CD8-positive, alpha-beta memory T cell (primary cell): ENCODE measurements at regions not wholly inside any gene's neighbourhood (a gene's known extent, or its start where the extent isn't known, plus 50 kb on each side); places are given as distances from the start of the nearest gene placed in this dataset.

ENCODE experiments used
- CTCF ChIA-PET: fragments of 350-600 bp; sonication (Branson Sonifier 250); formaldehyde crosslinking; loops from one replicate; lab custom pipeline; 2021; ENCODE audit warnings: antibody characterized with exemption; lab: Charles Lee
- POLR2A ChIA-PET: fragments of 350-600 bp; sonication (Branson Sonifier 250); formaldehyde crosslinking; loops from one replicate; lab custom pipeline; 2021; ENCODE audit warnings: antibody characterized with exemption; lab: Charles Lee
- DNase-seq, 5 donors: peaks; one replicate each; pipeline versions ENCODE4 v3.0.0 to v3.0.0-alpha.2; 2020 to 2022; ENCODE audit warnings: mixed read lengths in 1 of 5
- H3K27ac ChIP-seq: one replicate; pipeline ENCODE4 v1.7.0; 2013; ENCODE audit warnings: low read depth, mild to moderate bottlenecking, low read length, moderate library complexity
- H3K27me3 ChIP-seq: 2 replicates; pipeline ENCODE4 v1.7.0; 2013; ENCODE audit warnings: low read length, mild to moderate bottlenecking; ENCODE audit not compliant: insufficient read depth, poor library complexity, severe bottlenecking
- H3K36me3 ChIP-seq: 2 replicates; pipeline ENCODE4 v1.7.0; 2013; ENCODE audit warnings: mild to moderate bottlenecking, low read length, moderate library complexity; ENCODE audit not compliant: insufficient read depth
- H3K4me1 ChIP-seq: 2 replicates; pipeline ENCODE4 v1.7.0; 2013; ENCODE audit warnings: mild to moderate bottlenecking, low read length, moderate library complexity; ENCODE audit not compliant: insufficient read depth
- H3K4me3 ChIP-seq: 2 replicates; pipeline ENCODE4 v1.7.0; 2013; ENCODE audit warnings: mild to moderate bottlenecking, low read length
- H3K9me3 ChIP-seq: 2 replicates; pipeline ENCODE4 v1.7.0; 2013; ENCODE audit warnings: mild to moderate bottlenecking, low read length
- H3K27ac Mint-ChIP-seq, 8 donors: one replicate each; pipeline ENCODE4 v1.8.0; 2020 to 2021; ENCODE audit warnings: mixed read lengths in 8 of 8, mild to moderate bottlenecking in 6 of 8, inconsistent platforms in 3 of 8, moderate library complexity in 3 of 8
- H3K27me3 Mint-ChIP-seq, 2 donors: one replicate each; pipeline ENCODE4 v1.8.0; 2020 to 2021; ENCODE audit warnings: mixed read lengths in 2 of 2, mild to moderate bottlenecking in 1 of 2, moderate library complexity in 1 of 2
- H3K36me3 Mint-ChIP-seq, 3 donors: one replicate each; pipeline ENCODE4 v1.8.0; 2020 to 2021; ENCODE audit warnings: mixed read lengths in 3 of 3, inconsistent platforms in 1 of 3, mild to moderate bottlenecking in 1 of 3
- H3K4me1 Mint-ChIP-seq, 3 donors: one replicate each; pipeline ENCODE4 v1.8.0; 2020 to 2021; ENCODE audit warnings: mixed read lengths in 3 of 3, inconsistent platforms in 1 of 3, mild to moderate bottlenecking in 1 of 3
- H3K4me3 Mint-ChIP-seq, 7 donors: one replicate each; pipeline ENCODE4 v1.8.0; 2020 to 2021; ENCODE audit warnings: mixed read lengths in 7 of 7, mild to moderate bottlenecking in 6 of 7, moderate library complexity in 4 of 7, inconsistent platforms in 2 of 7
- H3K9me3 Mint-ChIP-seq, 5 donors: one replicate each; pipeline ENCODE4 v1.8.0; 2020 to 2022; ENCODE audit warnings: mixed read lengths in 5 of 5, mild to moderate bottlenecking in 3 of 5, moderate library complexity in 2 of 5, inconsistent platforms in 1 of 5

DNA sequence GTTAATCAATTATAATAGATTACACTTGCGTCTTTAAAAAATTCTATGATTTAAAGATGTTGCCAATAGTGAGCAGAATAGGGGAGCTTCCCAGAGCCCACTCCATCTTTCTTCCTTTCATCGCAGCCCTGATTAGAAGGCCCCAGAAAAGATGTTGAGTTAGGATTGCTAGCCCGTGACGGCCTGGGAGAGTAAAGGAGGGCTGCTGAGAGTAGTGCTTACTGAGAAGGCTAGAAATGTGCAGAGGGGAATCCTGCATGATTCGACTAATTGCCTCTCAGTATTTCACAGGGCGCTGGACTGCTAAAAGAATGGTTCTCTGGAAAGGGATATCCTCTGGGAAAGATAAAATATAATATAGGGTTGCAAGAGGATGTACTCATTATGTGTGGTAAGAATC is 160.5 kb downstream of the C11orf87 start:
- Mint-ChIP-seq H3K4me1 (no peaks in the 10 kb centered on the region), H3K27ac (no peak overlapping the region), H3K27me3 (no peaks in the 10 kb centered on the region), H3K4me3 (no peak overlapping the region), H3K9me3 (peaks cover 0 to 3% (median 2%) of the 10 kb centered on the region in 5 donors), H3K36me3 (no peaks in the 10 kb centered on the region)
- no peak overlapping the region for H3K4me3 ChIP-seq
- DNase-seq: no peak
- no peaks in the 10 kb centered on the region for H3K36me3 ChIP-seq
- no peaks in the 10 kb centered on the region for H3K4me1 ChIP-seq
- no peaks in the 10 kb centered on the region for H3K9me3 ChIP-seq
- CTCF ChIA-PET: no interaction called here
- H3K27me3 ChIP-seq: no peaks in the 10 kb centered on the region
- POLR2A ChIA-PET: no interaction called here
- H3K27ac ChIP-seq: no peak overlapping the region

DNA sequence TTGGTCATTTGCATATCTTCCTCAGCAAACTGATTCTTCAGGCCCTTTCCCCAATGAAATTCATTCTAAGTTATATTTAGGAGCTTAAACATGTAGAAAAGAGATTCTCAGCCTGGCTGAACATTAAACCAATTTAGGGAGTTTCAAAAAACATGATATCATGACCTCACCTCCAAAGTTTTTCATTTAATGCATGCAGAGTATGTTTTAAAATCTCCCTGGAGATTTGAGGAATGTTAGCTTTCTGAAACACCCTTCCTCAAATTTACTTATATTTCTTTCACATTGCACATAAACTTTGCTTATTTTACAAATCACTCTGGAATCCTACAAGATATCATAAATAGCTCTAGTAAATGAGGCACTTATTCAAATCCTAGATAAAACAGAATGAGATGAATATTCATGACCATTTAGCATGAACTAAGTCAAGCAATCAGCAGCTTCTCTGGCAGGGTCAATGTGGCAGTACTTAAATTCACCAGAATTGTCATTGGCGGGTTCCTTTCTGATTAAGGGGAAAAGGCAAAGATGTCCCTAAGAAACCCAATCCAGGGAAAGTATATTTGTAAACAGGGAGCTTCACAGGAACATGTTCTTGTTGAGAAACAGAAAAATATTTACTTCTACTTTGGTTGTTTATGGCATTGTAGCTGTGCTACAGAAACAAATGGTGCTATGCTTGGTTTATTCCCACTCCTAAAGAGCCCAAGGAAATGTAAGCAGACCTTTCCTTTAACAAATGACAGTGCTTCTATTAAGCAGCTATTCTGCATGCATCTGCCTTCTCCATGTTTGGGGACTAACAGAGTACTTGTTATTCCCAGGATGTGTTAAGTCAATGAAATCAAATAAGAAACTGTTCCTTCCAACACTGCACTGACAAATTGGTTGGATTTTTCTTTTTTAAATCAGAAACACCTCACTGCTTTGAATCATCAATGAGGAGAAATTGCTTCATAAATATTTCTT is 162.3 kb downstream of the C11orf87 start:
- no peak overlapping the region for H3K27ac Mint-ChIP-seq
- CTCF ChIA-PET: no interaction called here
- H3K27me3 ChIP-seq: no peaks in the 10 kb centered on the region

DNA sequence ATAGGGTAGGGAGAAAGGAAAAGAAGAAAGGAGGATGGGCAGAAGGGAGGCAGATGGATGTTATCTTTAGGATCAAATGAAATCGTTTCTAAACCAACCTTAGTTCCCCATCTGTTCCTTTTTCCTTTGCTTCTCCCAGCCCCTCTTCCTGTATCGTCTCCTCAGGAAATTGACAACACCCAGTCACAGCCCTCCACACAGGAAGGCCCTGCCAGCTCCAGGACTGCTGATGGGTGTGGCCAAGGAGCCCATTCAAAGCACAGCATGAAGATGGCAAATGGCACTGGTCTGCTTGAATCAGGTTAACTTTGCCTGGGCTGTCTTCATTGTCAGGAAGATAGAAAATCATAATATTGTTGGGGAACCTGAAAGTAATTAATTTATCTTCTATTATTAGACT is 164.8 kb downstream of the C11orf87 start:
- no peak overlapping the region for H3K4me3 Mint-ChIP-seq
- no peaks in the 10 kb centered on the region for H3K27me3 Mint-ChIP-seq
- ChIA-PET CTCF (no interaction called here), POLR2A (no interaction called here)
- no peaks in the 10 kb centered on the region for H3K27me3 ChIP-seq
- H3K27ac ChIP-seq: no peak overlapping the region
- H3K4me3 ChIP-seq: no peak overlapping the region
- H3K4me1 Mint-ChIP-seq: no peaks in the 10 kb centered on the region
- no peaks in the 10 kb centered on the region for H3K4me1 ChIP-seq
- H3K27ac Mint-ChIP-seq: no peak overlapping the region
- H3K36me3 ChIP-seq: no peaks in the 10 kb centered on the region
- no peaks in the 10 kb centered on the region for H3K36me3 Mint-ChIP-seq
- no peaks in the 10 kb centered on the region for H3K9me3 ChIP-seq
- DNase-seq: no peak
- peaks cover 0 to 3% (median 2%) of the 10 kb centered on the region in 5 donors for H3K9me3 Mint-ChIP-seq

More for the DNA sequence above, 162.3 kb downstream of the C11orf87 start:
- Mint-ChIP-seq H3K9me3 (peaks cover 0 to 2% (median 2%) of the 10 kb centered on the region in 5 donors), H3K27me3 (no peaks in the 10 kb centered on the region), H3K36me3 (no peaks in the 10 kb centered on the region), H3K4me3 (no peak overlapping the region), H3K4me1 (no peaks in the 10 kb centered on the region)
- H3K4me3 ChIP-seq: no peak overlapping the region
- no peaks in the 10 kb centered on the region for H3K9me3 ChIP-seq
- POLR2A ChIA-PET: no interaction called here
- H3K27ac ChIP-seq: no peak overlapping the region
- no peak for DNase-seq
- no peaks in the 10 kb centered on the region for H3K4me1 ChIP-seq
- H3K36me3 ChIP-seq: no peaks in the 10 kb centered on the region

DNA sequence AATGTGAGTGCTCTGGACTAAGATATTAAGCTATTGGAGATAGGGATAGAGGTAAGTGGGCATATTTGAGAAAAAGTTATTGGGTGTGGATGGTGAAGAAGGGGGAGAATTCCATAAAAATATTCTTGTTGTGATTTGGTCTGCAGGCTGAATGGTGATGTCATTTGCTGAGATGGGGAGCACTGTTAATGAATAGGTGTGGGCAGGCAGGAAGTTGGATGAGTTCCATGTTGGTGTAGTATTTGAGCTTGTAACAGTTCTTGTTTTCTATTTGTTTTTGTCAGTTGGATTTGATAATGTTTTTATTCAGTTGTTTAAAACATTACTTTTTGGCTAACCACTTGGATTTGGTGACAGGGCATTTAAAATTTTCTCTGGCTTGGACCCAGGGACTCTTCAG is 168.8 kb downstream of the C11orf87 start:
- no peaks in the 10 kb centered on the region for H3K4me1 ChIP-seq
- no peaks in the 10 kb centered on the region for H3K27me3 ChIP-seq
- Mint-ChIP-seq H3K36me3 (no peaks in the 10 kb centered on the region), H3K27ac (no peak overlapping the region), H3K9me3 (peaks cover 0 to 3% (median 2%) of the 10 kb centered on the region in 5 donors), H3K27me3 (no peaks in the 10 kb centered on the region), H3K4me1 (no peaks in the 10 kb centered on the region), H3K4me3 (no peak overlapping the region)
- ChIA-PET CTCF (no interaction called here), POLR2A (no interaction called here)
- no peaks in the 10 kb centered on the region for H3K9me3 ChIP-seq
- no peaks in the 10 kb centered on the region for H3K36me3 ChIP-seq
- DNase-seq: no peak
- no peak overlapping the region for H3K4me3 ChIP-seq
- no peak overlapping the region for H3K27ac ChIP-seq

DNA sequence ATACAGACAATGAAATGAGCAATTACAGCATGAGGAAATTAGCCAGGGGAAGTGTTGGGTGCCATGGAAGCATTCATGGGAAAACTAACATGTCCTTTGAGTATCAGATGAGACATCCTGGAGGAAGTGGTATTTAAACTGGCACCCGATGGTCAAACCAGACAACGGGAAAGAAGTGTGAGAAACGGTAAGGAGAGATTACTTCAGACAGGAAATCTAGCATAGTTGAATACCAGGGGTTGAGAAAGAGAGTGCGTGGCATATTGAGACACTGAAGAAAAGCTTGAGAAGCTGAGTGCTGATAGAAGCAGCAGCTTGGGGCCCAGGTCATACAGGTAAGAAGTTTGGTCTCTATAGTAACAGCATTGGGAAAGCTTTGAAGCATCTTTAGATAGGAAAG is 175.3 kb downstream of the C11orf87 start:
- no peaks in the 10 kb centered on the region for H3K27me3 ChIP-seq
- POLR2A ChIA-PET: no interaction called here
- Mint-ChIP-seq H3K27me3 (no peaks in the 10 kb centered on the region), H3K27ac (no peak overlapping the region), H3K36me3 (no peaks in the 10 kb centered on the region), H3K4me3 (no peak overlapping the region), H3K4me1 (no peaks in the 10 kb centered on the region), H3K9me3 (peaks cover 0 to 2% (median 0%) of the 10 kb centered on the region in 5 donors)
- H3K4me3 ChIP-seq: no peak overlapping the region
- CTCF ChIA-PET: no interaction called here
- no peak overlapping the region for H3K27ac ChIP-seq
- no peaks in the 10 kb centered on the region for H3K9me3 ChIP-seq
- no peaks in the 10 kb centered on the region for H3K36me3 ChIP-seq
- no peak for DNase-seq
- H3K4me1 ChIP-seq: no peaks in the 10 kb centered on the region

DNA sequence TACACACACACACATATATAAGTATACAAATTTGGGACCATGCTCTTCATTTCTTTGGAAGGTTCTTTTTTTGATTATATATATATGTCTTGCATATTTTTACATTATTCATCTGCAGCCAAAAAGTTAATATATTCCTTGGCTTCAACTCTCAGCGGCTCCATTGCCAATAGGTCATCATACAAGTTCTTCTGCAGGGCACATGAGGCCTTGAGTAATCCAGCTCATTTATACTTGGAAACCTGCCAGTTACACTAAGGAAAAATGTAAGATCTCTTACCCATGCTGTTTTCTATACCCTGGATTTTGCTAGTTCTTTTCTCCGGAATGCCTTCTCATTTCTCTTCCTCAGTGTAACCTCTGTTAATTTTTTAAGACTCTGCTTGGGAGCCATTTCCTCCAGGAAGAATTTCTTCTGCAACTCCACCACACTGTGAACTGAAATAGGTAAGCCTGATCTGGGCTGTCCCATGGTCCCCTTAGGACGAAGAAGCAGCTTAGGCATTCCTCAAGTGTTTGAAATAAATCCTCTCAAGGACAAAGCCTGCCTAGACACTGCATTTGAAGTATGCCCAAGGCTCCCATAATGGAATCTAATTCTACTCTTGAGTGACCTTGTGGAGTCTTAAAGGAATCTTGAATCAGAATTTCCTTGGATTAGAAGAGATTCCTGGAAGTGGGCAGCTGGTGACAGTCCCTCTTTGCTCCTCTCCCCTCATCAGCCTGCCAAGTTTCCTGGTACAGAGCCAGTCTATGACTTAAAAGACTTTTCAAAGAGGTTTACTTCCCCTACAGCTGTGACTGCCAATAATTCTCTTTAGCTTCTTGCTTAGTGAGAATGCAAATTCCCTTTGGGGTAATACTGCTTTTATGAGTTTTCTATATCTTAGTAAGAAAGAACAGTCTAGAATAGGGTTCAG is 182.8 kb downstream of the C11orf87 start:
- H3K4me3 ChIP-seq: no peak overlapping the region
- H3K27ac ChIP-seq: no peak overlapping the region
- no peak for DNase-seq
- H3K9me3 ChIP-seq: no peaks in the 10 kb centered on the region
- ChIA-PET POLR2A (no interaction called here), CTCF (no interaction called here)
- Mint-ChIP-seq H3K27me3 (no peaks in the 10 kb centered on the region), H3K9me3 (peaks cover 0 to 4% (median 0%) of the 10 kb centered on the region in 5 donors), H3K4me3 (no peak overlapping the region), H3K27ac (no peak overlapping the region), H3K36me3 (no peaks in the 10 kb centered on the region), H3K4me1 (no peaks in the 10 kb centered on the region)
- no peaks in the 10 kb centered on the region for H3K27me3 ChIP-seq
- H3K4me1 ChIP-seq: no peaks in the 10 kb centered on the region
- no peaks in the 10 kb centered on the region for H3K36me3 ChIP-seq

DNA sequence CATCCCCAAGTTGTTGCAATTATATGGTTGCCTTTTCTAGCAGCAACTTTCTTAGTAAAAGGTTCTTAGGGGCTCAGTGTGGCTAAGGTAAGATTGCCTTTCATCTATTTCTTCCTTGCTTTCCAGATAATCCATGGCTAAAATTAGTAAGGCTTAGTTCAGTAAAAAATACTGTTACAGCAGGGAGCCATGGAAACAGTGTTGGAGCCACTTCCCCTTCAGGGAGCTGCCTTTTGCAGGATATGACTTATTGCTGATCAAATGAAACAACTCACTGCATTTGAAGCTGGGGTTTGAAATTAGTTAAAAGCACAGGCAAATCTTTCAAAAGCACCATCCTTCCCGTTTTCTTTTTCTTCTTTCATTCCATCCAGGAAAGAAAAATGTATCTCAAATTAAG is 184.3 kb downstream of the C11orf87 start:
- H3K27me3 Mint-ChIP-seq: no peaks in the 10 kb centered on the region
- POLR2A ChIA-PET: no interaction called here
- no peak overlapping the region for H3K27ac Mint-ChIP-seq
- peaks cover 0 to 4% (median 0%) of the 10 kb centered on the region in 5 donors for H3K9me3 Mint-ChIP-seq
- Histone ChIP-seq H3K4me3 (no peak overlapping the region), H3K9me3 (no peaks in the 10 kb centered on the region), H3K27ac (no peak overlapping the region), H3K4me1 (no peaks in the 10 kb centered on the region), H3K36me3 (no peaks in the 10 kb centered on the region), H3K27me3 (no peaks in the 10 kb centered on the region)
- no peaks in the 10 kb centered on the region for H3K36me3 Mint-ChIP-seq
- no peaks in the 10 kb centered on the region for H3K4me1 Mint-ChIP-seq
- no peak for DNase-seq
- H3K4me3 Mint-ChIP-seq: no peak overlapping the region
- CTCF ChIA-PET: no interaction called here
